NT2/D1 (cell line): ENCODE measurements at regions not wholly inside any gene's neighbourhood (a gene's known extent, or its start where the extent isn't known, plus 50 kb on each side); places are given as distances from the start of the nearest gene placed in this dataset.

Source experiments
- SUZ12 ChIP-seq: IDR thresholded peaks from 2 replicates; pipeline ENCODE4 v1.6.1; 2011; ENCODE audit not compliant: insufficient read length, insufficient read depth; ENCODE audit errors: extremely low read depth
- YY1 ChIP-seq: IDR thresholded peaks from 2 replicates; pipeline ENCODE4 v1.6.1; 2011; ENCODE audit not compliant: insufficient read length, insufficient read depth
- ZNF274 ChIP-seq: IDR thresholded peaks from 2 replicates; pipeline ENCODE4 v1.6.1; 2011; ENCODE audit warnings: mild to moderate bottlenecking, low read depth, low read length

DNA sequence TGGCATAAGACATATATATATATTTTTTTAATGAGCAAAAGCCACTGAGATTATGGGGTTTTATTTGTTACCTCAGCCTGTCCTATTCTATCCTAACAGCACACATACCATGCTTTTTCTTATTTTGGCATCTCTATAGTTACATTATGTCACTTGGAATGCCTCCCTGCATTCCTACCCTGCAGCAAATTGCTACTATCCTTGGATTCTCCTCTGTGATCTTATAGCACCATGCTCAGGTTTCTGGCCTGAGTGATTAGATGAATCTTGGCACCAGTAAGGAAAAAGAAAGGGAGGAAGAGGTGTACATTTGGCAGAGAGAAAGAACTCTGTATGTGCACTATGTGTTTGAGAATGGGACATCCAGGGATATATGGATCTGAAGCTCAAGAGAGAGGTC lies 86.3 kb upstream of the PELI1 start:
- TF ChIP-seq YY1, result no peak
- TF ChIP-seq SUZ12, result no peak
- no peak for TF ChIP-seq ZNF274
